Spleen (tissue), 7 donors: ENCODE measurements at regions not wholly inside any gene's neighbourhood (a gene's known extent, or its start where the extent isn't known, plus 50 kb on each side); places are given as distances from the start of the nearest gene placed in this dataset.

Experiments
- CTCF ChIP-seq, 11 experiments: fragments of 200-600 bp in 7 of 11; fragments of 450-650 bp in 4 of 11; sonication (generic) in 4 of 11; IDR thresholded peaks in 8 of 11; conservative IDR thresholded peaks in 3 of 11; 1 replicate in 7 of 11; 2 replicates in 4 of 11; pipeline versions ENCODE4 v1.4.0 to v1.8.0; 2016 to 2021; ENCODE audit warnings: antibody characterized with exemption in 11 of 11, inconsistent platforms in 4 of 11, mild to moderate bottlenecking in 1 of 11
- POLR2A ChIP-seq, 3 donors: fragments of 450-650 bp; IDR thresholded peaks; one replicate each; pipeline ENCODE4 v1.5.1; 2017; ENCODE audit warnings: antibody characterized with exemption in 3 of 3, mild to moderate bottlenecking in 1 of 3
- donor health status: DM: no; HTN: no; CAD: no; lungs with moderate emphysema.
- donor health status: DM: no; HTN: no; CAD: no.
- donor health status: DM: no; HTN: no; CAD: no.

- TF ChIP-seq CTCF (IDR thresholded peaks at IDR 0.05 in 8 of 11, conservative IDR thresholded peaks at IDR 0.05 in 3 of 11) (no peak), POLR2A (IDR thresholded peaks at IDR 0.05) (no peak)
Observed at GRCh38 chr16:87114832-87115231, 202.4 kb downstream of the C16orf95 start.
